ENCODE measurements at regions not wholly inside any gene's neighbourhood (a gene's known extent, or its start where the extent isn't known, plus 50 kb on each side); places are given as distances from the start of the nearest gene placed in this dataset.

DNA sequence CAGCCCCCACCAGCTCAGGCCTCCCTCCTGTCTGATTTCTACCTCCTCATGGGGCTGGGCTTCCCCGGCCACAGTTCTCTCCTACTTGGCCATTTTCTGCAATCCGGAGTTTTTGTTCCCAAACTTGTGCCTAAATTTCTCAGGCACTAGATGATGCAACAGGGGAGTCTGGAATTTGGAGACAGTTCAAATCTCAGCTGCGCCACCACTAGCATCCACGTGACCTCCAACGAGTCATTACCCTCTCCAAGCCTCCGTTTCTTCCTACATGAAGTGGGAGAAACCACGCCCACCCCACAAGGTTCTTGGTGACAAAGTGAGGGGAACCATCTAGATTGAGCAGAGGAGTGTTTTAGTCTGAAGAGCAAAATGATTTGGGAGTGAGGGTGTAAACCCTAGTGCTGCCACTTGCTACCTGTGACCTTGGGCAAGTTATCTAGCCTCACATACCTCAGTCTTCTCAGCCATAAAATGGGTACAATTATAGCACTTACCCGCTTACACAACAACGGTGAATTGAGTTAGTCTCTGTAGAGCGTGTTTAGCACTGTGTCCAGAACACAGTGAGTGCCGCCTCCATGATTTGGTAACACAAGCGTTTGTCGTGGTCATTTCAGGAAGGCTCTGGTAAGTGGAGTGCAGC is 61.4 kb upstream of the ASAP2 start:
- no peaks in the 10 kb centered on the region for H3K9me3 ChIP-seq (ENCODE audit: insufficient read depth, low read length)
- no peak overlapping the region for H3K27ac ChIP-seq (ENCODE audit: low read depth, low read length)
- no peaks in the 10 kb centered on the region for H3F3A ChIP-seq (ENCODE audit: insufficient read depth)
- no peaks in the 10 kb centered on the region for H3K9me2 ChIP-seq (replicated peaks; ENCODE audit: insufficient read depth, low read length)
- no peaks in the 10 kb centered on the region for H3K36me3 ChIP-seq (ENCODE audit: low read length)
- no peak overlapping the region for H2AFZ ChIP-seq (ENCODE audit: low read depth, low read length, severe bottlenecking)
- H3K4me3 ChIP-seq (ENCODE audit: insufficient read depth, low read length, poor library complexity, severe bottlenecking): no peak overlapping the region
- H3K27me3 ChIP-seq (ENCODE audit: low read length): no peaks in the 10 kb centered on the region
- H4K20me1 ChIP-seq (ENCODE audit: low read depth, low read length): no peaks in the 10 kb centered on the region
- TF ChIP-seq, protein P1, sequence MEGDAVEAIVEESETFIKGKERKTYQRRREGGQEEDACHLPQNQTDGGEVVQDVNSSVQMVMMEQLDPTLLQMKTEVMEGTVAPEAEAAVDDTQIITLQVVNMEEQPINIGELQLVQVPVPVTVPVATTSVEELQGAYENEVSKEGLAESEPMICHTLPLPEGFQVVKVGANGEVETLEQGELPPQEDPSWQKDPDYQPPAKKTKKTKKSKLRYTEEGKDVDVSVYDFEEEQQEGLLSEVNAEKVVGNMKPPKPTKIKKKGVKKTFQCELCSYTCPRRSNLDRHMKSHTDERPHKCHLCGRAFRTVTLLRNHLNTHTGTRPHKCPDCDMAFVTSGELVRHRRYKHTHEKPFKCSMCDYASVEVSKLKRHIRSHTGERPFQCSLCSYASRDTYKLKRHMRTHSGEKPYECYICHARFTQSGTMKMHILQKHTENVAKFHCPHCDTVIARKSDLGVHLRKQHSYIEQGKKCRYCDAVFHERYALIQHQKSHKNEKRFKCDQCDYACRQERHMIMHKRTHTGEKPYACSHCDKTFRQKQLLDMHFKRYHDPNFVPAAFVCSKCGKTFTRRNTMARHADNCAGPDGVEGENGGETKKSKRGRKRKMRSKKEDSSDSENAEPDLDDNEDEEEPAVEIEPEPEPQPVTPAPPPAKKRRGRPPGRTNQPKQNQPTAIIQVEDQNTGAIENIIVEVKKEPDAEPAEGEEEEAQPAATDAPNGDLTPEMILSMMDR (IDR thresholded peaks at IDR 0.05; ENCODE audit: insufficient read depth, low read length, poor library complexity, severe bottlenecking): no peak
- TF ChIP-seq EZH2phosphoT487 (conservative IDR thresholded peaks at IDR 0.05; ENCODE audit: low read length): no peak
- no peak overlapping the region for H3K4me2 ChIP-seq (ENCODE audit: low read depth, low read length, poor library complexity, severe bottlenecking)
- no peak overlapping the region for H3K9ac ChIP-seq (ENCODE audit: low read length)
- H3K79me2 ChIP-seq (ENCODE audit: insufficient read depth, low read length): no peaks in the 10 kb centered on the region

DNA sequence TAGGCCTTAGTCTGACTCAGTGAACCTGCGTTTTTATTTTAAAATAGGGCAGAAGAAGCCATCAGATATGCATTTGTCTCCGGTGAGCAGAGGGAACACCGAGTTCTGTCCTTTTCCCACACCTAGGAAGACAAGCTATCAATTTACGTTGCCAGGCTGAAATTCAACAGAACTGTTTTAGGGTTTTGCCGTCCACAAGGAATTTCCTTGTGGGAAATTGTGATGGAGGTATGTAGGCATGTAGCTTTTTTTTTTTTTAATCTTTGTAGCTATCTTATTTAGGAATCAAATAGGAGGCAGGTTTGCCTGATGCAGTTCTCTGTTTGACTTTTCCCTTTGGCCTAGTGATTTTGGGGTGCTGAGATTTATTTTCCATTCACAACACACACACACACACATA is 62.0 kb upstream of the ASAP2 start:
- H3F3A ChIP-seq (ENCODE audit: insufficient read depth): no peaks in the 10 kb centered on the region
- no peak overlapping the region for H3K9ac ChIP-seq (ENCODE audit: low read length)
- no peaks in the 10 kb centered on the region for H3K27me3 ChIP-seq (ENCODE audit: low read length)
- no peak overlapping the region for H2AFZ ChIP-seq (ENCODE audit: low read depth, low read length, severe bottlenecking)
- H4K20me1 ChIP-seq (ENCODE audit: low read depth, low read length): no peaks in the 10 kb centered on the region
- H3K27ac ChIP-seq (ENCODE audit: low read depth, low read length): no peak overlapping the region
- TF ChIP-seq, protein P1 (IDR thresholded peaks at IDR 0.05; ENCODE audit: insufficient read depth, low read length, poor library complexity, severe bottlenecking): no peak
- TF ChIP-seq EZH2phosphoT487 (conservative IDR thresholded peaks at IDR 0.05; ENCODE audit: low read length): no peak
- no peaks in the 10 kb centered on the region for H3K9me2 ChIP-seq (replicated peaks; ENCODE audit: insufficient read depth, low read length)
- H3K79me2 ChIP-seq (ENCODE audit: insufficient read depth, low read length): no peaks in the 10 kb centered on the region
- H3K9me3 ChIP-seq (ENCODE audit: insufficient read depth, low read length): no peaks in the 10 kb centered on the region
- no peaks in the 10 kb centered on the region for H3K36me3 ChIP-seq (ENCODE audit: low read length)
- no peak overlapping the region for H3K4me2 ChIP-seq (ENCODE audit: low read depth, low read length, poor library complexity, severe bottlenecking)
- H3K4me3 ChIP-seq (ENCODE audit: insufficient read depth, low read length, poor library complexity, severe bottlenecking): no peak overlapping the region

DNA sequence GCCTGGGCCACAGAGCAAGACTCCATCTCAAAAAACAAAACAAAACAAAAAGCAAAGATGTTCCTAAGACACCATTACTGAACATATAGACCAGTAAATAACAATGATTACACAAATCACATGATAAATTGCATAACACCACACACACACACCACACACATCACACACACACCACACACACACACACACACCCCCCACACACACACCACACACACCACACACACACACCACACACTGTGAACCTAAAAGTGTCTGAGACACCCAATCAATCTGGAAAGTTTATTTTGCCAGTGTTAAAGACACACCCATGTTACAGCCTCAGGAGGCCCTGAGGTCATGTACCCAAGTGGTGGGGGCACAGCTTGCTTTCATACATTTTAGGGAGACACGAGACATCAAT is 62.6 kb upstream of the ASAP2 start:
- no peaks in the 10 kb centered on the region for H3K27me3 ChIP-seq (ENCODE audit: low read length)
- TF ChIP-seq, protein P1 (IDR thresholded peaks at IDR 0.05; ENCODE audit: insufficient read depth, low read length, poor library complexity, severe bottlenecking): no peak
- TF ChIP-seq EZH2phosphoT487 (conservative IDR thresholded peaks at IDR 0.05; ENCODE audit: low read length): no peak

More for the DNA sequence above, 62.6 kb upstream of the ASAP2 start:
- H3K27ac ChIP-seq (ENCODE audit: low read depth, low read length): no peak overlapping the region
- no peaks in the 10 kb centered on the region for H3K9me2 ChIP-seq (replicated peaks; ENCODE audit: insufficient read depth, low read length)
- H3K36me3 ChIP-seq (ENCODE audit: low read length): no peaks in the 10 kb centered on the region
- no peaks in the 10 kb centered on the region for H3K79me2 ChIP-seq (ENCODE audit: insufficient read depth, low read length)
- H2AFZ ChIP-seq (ENCODE audit: low read depth, low read length, severe bottlenecking): no peak overlapping the region
- no peak overlapping the region for H3K4me2 ChIP-seq (ENCODE audit: low read depth, low read length, poor library complexity, severe bottlenecking)
- H3K9ac ChIP-seq (ENCODE audit: low read length): no peak overlapping the region
- no peaks in the 10 kb centered on the region for H4K20me1 ChIP-seq (ENCODE audit: low read depth, low read length)
- no peaks in the 10 kb centered on the region for H3F3A ChIP-seq (ENCODE audit: insufficient read depth)
- no peak overlapping the region for H3K4me3 ChIP-seq (ENCODE audit: insufficient read depth, low read length, poor library complexity, severe bottlenecking)
- no peaks in the 10 kb centered on the region for H3K9me3 ChIP-seq (ENCODE audit: insufficient read depth, low read length)
